Left lung (tissue), 4 donors: ENCODE measurements at regions not wholly inside any gene's neighbourhood (a gene's known extent, or its start where the extent isn't known, plus 50 kb on each side); places are given as distances from the start of the nearest gene placed in this dataset.

Source experiments
- ATAC-seq: fragments of 200-7000 bp; cut with Tn5 transposase; one replicate; pipeline ENCODE4 v1.9.1; 2020; ENCODE audit warnings: moderate library complexity
- DNase-seq, 4 donors: peaks; one replicate each; pipeline ENCODE4 v3.0.0-alpha.2; 2013 to 2020
- H3K27ac ChIP-seq, 2 donors: fragments of 200-600 bp; sonication (generic) in 1 of 2; one replicate each; pipeline versions ENCODE4 v1.5.0 to v1.8.0; 2020 to 2021
- H3K27me3 ChIP-seq, 2 donors: fragments of 200-600 bp; sonication (generic) in 1 of 2; one replicate each; pipeline versions ENCODE4 v1.5.0 to v1.8.0; 2020 to 2021
- H3K36me3 ChIP-seq, 2 donors: fragments of 200-600 bp; sonication (generic) in 1 of 2; one replicate each; pipeline versions ENCODE4 v1.5.0 to v1.8.0; 2020 to 2021
- H3K4me1 ChIP-seq, 2 donors: fragments of 200-600 bp; one replicate each; pipeline ENCODE4 v1.8.0; 2021
- H3K4me3 ChIP-seq, 2 donors: fragments of 200-600 bp; sonication (generic) in 1 of 2; one replicate each; pipeline versions ENCODE4 v1.5.0 to v1.8.0; 2020 to 2021; ENCODE audit warnings: mild to moderate bottlenecking in 1 of 2
- H3K9me3 ChIP-seq, 2 donors: fragments of 200-600 bp; sonication (generic) in 1 of 2; one replicate each; pipeline versions ENCODE4 v1.5.0 to v1.8.0; 2020 to 2021
- intact Hi-C, 2 donors: fragments of 100-400 bp; cut with DNase I; formaldehyde crosslinking; loops; one replicate each; pipeline versions ENCODE4 v1.11.2 to v1.14.2; 2022
- TF ChIP-seq, protein P1 (sequence below), 2 donors: fragments of 200-600 bp; sonication (generic) in 1 of 2; IDR thresholded peaks; one replicate each; pipeline versions ENCODE4 v1.5.0 to v1.8.0; 2021; ENCODE audit warnings: antibody characterized with exemption in 2 of 2
- donor health status: DM: no; HTN: yes; CAD: no.
- donor health status: DM: no; HTN: no; CAD: no.

GRCh38 chr2:172375251-172375650 is 52.1 kb upstream of the ITGA6 start:
- ATAC-seq = peak; percentile 52
- DNase-seq = no peak
- H3K4me1 ChIP-seq = peaks cover 3 to 24% of the 10 kb centered on the region in 2 donors
- H3K27me3 ChIP-seq = no peaks in the 10 kb centered on the region
- TF ChIP-seq, protein P1, sequence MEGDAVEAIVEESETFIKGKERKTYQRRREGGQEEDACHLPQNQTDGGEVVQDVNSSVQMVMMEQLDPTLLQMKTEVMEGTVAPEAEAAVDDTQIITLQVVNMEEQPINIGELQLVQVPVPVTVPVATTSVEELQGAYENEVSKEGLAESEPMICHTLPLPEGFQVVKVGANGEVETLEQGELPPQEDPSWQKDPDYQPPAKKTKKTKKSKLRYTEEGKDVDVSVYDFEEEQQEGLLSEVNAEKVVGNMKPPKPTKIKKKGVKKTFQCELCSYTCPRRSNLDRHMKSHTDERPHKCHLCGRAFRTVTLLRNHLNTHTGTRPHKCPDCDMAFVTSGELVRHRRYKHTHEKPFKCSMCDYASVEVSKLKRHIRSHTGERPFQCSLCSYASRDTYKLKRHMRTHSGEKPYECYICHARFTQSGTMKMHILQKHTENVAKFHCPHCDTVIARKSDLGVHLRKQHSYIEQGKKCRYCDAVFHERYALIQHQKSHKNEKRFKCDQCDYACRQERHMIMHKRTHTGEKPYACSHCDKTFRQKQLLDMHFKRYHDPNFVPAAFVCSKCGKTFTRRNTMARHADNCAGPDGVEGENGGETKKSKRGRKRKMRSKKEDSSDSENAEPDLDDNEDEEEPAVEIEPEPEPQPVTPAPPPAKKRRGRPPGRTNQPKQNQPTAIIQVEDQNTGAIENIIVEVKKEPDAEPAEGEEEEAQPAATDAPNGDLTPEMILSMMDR (IDR thresholded peaks at IDR 0.05) = no peak
- H3K36me3 ChIP-seq = no peaks in the 10 kb centered on the region
- H3K9me3 ChIP-seq = peaks cover 0 to 2% of the 10 kb centered on the region in 2 donors
- H3K27ac ChIP-seq = no peak overlapping the region
- no peak overlapping the region for H3K4me3 ChIP-seq
- intact Hi-C loops = no loop called here

DNA sequence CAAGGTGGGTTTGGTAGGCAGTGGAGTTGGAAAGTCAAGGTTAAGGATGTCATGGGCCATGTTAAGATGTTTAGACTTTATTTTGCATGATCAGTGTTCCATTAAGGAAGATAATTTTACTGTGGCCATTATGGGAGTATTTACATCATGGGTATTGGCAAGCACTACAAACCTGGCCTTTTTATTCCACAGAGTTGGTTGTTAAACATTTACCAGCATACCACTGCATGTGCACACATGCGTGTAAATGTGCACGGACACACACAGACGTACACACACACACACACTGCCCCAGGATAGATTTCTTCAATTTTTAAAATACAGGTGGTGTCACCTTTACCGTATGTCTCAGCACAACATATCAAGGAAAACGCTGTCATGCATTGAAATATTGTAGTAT is 51.4 kb upstream of the ITGA6 start:
- Histone ChIP-seq H3K27me3 (no peaks in the 10 kb centered on the region), H3K36me3 (no peaks in the 10 kb centered on the region), H3K9me3 (peaks cover 0 to 2% of the 10 kb centered on the region in 2 donors), H3K4me3 (no peak overlapping the region), H3K27ac (no peak overlapping the region), H3K4me1 (peaks cover 3 to 32% of the 10 kb centered on the region in 2 donors)
- intact Hi-C loops = no loop called here
- DNase-seq (no peak), ATAC-seq (no peak)
- TF ChIP-seq, protein P1 (IDR thresholded peaks at IDR 0.05) = no peak

DNA sequence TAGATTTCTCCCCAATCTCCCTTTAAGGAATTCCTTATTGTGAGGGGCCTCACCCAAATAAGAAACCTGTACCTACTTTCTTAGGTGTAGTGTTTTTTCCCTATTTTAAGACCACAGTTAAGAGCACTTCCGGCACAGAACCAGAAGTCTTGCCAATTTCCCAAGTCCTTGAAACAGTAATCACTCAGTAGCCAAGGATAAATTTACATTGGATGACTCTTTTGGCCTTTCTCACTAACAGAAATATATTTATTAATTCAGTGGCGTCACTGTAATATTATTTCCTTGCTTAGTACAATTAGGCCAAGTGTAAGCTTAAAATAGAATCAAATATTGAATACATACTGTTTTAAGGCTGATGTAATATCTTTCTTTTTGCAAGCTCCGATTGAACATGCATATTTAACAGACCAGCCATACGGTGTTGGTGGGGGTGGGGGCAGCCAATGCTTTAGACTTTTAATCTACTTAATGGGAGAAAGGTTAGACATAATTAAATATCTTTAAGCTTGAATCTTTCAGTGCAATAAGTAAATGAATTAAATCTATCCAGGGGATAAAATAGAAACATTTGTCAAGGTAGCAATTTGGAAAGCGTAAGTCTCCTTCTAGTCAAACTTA is 50.8 kb upstream of the ITGA6 start:
- Histone ChIP-seq H3K27ac (no peak overlapping the region), H3K9me3 (peaks cover 0 to 2% of the 10 kb centered on the region in 2 donors)
- ATAC-seq = peak; percentile 56

DNA sequence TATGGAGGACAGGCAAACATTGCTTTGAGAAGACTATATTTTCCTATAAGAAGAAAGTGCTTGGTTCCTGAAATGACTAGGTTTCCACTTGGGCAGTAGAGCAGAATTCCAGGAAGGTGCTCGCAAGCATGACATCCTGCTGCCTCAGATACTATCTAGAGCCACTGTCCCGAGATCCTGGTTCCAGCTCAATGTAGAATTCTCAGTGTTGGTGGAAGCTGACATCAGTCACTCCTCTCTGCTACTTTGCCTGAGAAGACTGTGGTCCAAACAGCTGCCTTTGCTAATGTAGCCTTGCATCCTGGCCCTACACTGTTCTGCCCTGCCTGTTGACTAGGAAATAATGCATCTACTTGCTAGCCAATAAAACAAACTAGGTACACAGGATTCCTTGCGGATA is 50.0 kb upstream of the ITGA6 start:
- Histone ChIP-seq H3K27ac (no peak overlapping the region), H3K4me1 (peaks cover 3 to 32% of the 10 kb centered on the region in 2 donors), H3K27me3 (no peaks in the 10 kb centered on the region), H3K4me3 (no peak overlapping the region), H3K36me3 (no peaks in the 10 kb centered on the region), H3K9me3 (peaks cover 0 to 2% of the 10 kb centered on the region in 2 donors)
- intact Hi-C loops = no loop called here
- ATAC-seq (no peak), DNase-seq (no peak)
- TF ChIP-seq, protein P1 (IDR thresholded peaks at IDR 0.05) = no peak

More for the DNA sequence above, 50.8 kb upstream of the ITGA6 start:
- Histone ChIP-seq H3K27me3 (no peaks in the 10 kb centered on the region), H3K4me1 (peaks cover 3 to 32% of the 10 kb centered on the region in 2 donors), H3K4me3 (no peak overlapping the region), H3K36me3 (no peaks in the 10 kb centered on the region)
- intact Hi-C loops = no loop called here
- no peak for DNase-seq
- TF ChIP-seq, protein P1 (IDR thresholded peaks at IDR 0.05) = no peak
